HEK293 (cell line): ENCODE measurements at regions not wholly inside any gene's neighbourhood (a gene's known extent, or its start where the extent isn't known, plus 50 kb on each side); places are given as distances from the start of the nearest gene placed in this dataset.

ENCODE experiments used
- CTCF ChIA-PET: fragments of 350-600 bp; formaldehyde crosslinking; extraction: SDS; loops from one replicate; lab custom pipeline; 2021; ENCODE audit warnings: antibody characterized with exemption; lab: Yijun Ruan, JAX
- POLR2A ChIA-PET: fragments of 300-600 bp; formaldehyde crosslinking; extraction: SDS; loops from one replicate; lab custom pipeline; 2020; ENCODE audit warnings: antibody characterized with exemption, inconsistent platforms; lab: Yijun Ruan, JAX
- H3K27ac ChIP-seq: fragments of 200-500 bp; sonication (Bioruptor generic); 2 replicates; pipeline ENCODE4 v1.5.1; 2014; ENCODE audit warnings: low read depth, low read length, control low read depth, inconsistent platforms; ENCODE audit errors: extremely low read depth
- H3K36me3 ChIP-seq, 2 experiments: fragments of 200-500 bp in 1 of 2; sonication (Bioruptor generic) in 1 of 2; 1 replicate in 1 of 2; 2 replicates in 1 of 2; pipeline ENCODE4 v1.5.1; 2014 to 2017; ENCODE audit warnings: inconsistent platforms in 2 of 2, low read length in 2 of 2; ENCODE audit not compliant: control insufficient read depth in 2 of 2, insufficient read depth in 1 of 2
- H3K4me1 ChIP-seq: fragments of 200-500 bp; sonication (Bioruptor generic); 2 replicates; pipeline ENCODE4 v1.5.1; 2014; ENCODE audit warnings: mild to moderate bottlenecking, low read length, inconsistent platforms; ENCODE audit not compliant: control insufficient read depth, insufficient read depth
- H3K4me3 ChIP-seq: 2 replicates; pipeline ENCODE4 v1.5.1; 2011; ENCODE audit warnings: low read depth, mild to moderate bottlenecking, control low read depth, low read length, moderate library complexity
- H3K9me3 ChIP-seq: fragments of 200-500 bp; sonication (Bioruptor generic); 2 replicates; pipeline ENCODE4 v1.5.1; 2014; ENCODE audit warnings: low read depth, low read length, inconsistent platforms; ENCODE audit not compliant: control insufficient read depth, insufficient read depth
- HIC1 ChIP-seq: fragments of 450-650 bp; formaldehyde crosslinking; IDR thresholded peaks from 2 replicates; pipeline ENCODE4 v1.5.1; 2016; ENCODE audit warnings: missing biosample characterization, missing genetic modification characterization
- HOXD13 ChIP-seq: sonication (generic); formaldehyde crosslinking; IDR thresholded peaks from 2 replicates; pipeline ENCODE4 v1.8.0; 2022; ENCODE audit warnings: missing genetic modification reagents, borderline replicate concordance
- KLF1 ChIP-seq: fragments of 450-650 bp; formaldehyde crosslinking; IDR thresholded peaks from 2 replicates; pipeline ENCODE4 v1.5.1; 2016; ENCODE audit warnings: missing biosample characterization, missing genetic modification characterization
- KLF9 ChIP-seq: fragments of 450-650 bp; formaldehyde crosslinking; IDR thresholded peaks from 2 replicates; pipeline ENCODE4 v1.5.1; 2016; ENCODE audit warnings: missing biosample characterization, missing genetic modification characterization, low read depth
- MYNN ChIP-seq: fragments of 450-650 bp; formaldehyde crosslinking; IDR thresholded peaks from 2 replicates; pipeline ENCODE4 v1.5.1; 2016; ENCODE audit warnings: missing biosample characterization, missing genetic modification characterization, borderline replicate concordance
- ZBTB26 ChIP-seq: fragments of 450-650 bp; formaldehyde crosslinking; optimal IDR thresholded peaks from 2 replicates; pipeline ENCODE3; 2016; ENCODE audit warnings: missing biosample characterization, mild to moderate bottlenecking, missing genetic modification characterization
- ZEB2 ChIP-seq: fragments of 450-650 bp; formaldehyde crosslinking; IDR thresholded peaks from 2 replicates; pipeline ENCODE4 v1.5.1; 2016; ENCODE audit warnings: missing biosample characterization, missing genetic modification characterization
- ZFHX2 ChIP-seq: fragments of 450-650 bp; formaldehyde crosslinking; conservative IDR thresholded peaks from 2 replicates; pipeline ENCODE4 v1.5.1; 2016; ENCODE audit warnings: missing biosample characterization, missing genetic modification characterization
- ZNF16 ChIP-seq: fragments of 450-650 bp; formaldehyde crosslinking; IDR thresholded peaks from 2 replicates; pipeline ENCODE4 v1.5.1; 2016; ENCODE audit warnings: low read depth, missing biosample characterization, missing genetic modification characterization
- ZNF211 ChIP-seq: fragments of 450-650 bp; formaldehyde crosslinking; IDR thresholded peaks from 2 replicates; pipeline ENCODE4 v1.5.1; 2016; ENCODE audit warnings: low read depth, missing biosample characterization, missing genetic modification characterization
- ZNF214 ChIP-seq: fragments of 450-650 bp; formaldehyde crosslinking; IDR thresholded peaks from 2 replicates; pipeline ENCODE4 v1.5.1; 2017; ENCODE audit warnings: missing biosample characterization, mild to moderate bottlenecking, missing genetic modification characterization, borderline replicate concordance
- ZNF223 ChIP-seq: fragments of 450-650 bp; formaldehyde crosslinking; IDR thresholded peaks from 2 replicates; pipeline ENCODE4 v1.5.1; 2016; ENCODE audit warnings: missing biosample characterization, missing genetic modification characterization
- ZNF266 ChIP-seq: fragments of 450-650 bp; formaldehyde crosslinking; IDR thresholded peaks from 2 replicates; pipeline ENCODE4 v1.5.1; 2016; ENCODE audit warnings: missing biosample characterization, missing genetic modification characterization, low read depth
- ZNF274 ChIP-seq, 2 experiments: fragments of 200-500 bp in 1 of 2; fragments of 450-650 bp in 1 of 2; sonication (Bioruptor generic) in 1 of 2; formaldehyde crosslinking in 1 of 2; IDR thresholded peaks; 2 replicates each; pipeline versions ENCODE4 v1.5.1 to v1.6.1; 2014 to 2016; ENCODE audit warnings: borderline replicate concordance in 1 of 2, inconsistent platforms in 1 of 2, low read length in 1 of 2, missing biosample characterization in 1 of 2, missing genetic modification characterization in 1 of 2
- ZNF426 ChIP-seq: fragments of 450-650 bp; formaldehyde crosslinking; IDR thresholded peaks from 2 replicates; pipeline ENCODE4 v1.5.1; 2017; ENCODE audit warnings: missing biosample characterization, missing genetic modification characterization, mild to moderate bottlenecking, inconsistent platforms, moderate library complexity
- ZNF433 ChIP-seq: fragments of 450-650 bp; formaldehyde crosslinking; IDR thresholded peaks from 2 replicates; pipeline ENCODE4 v1.5.1; 2016; ENCODE audit warnings: missing biosample characterization, missing genetic modification characterization, low read depth
- ZNF521 ChIP-seq: fragments of 450-650 bp; formaldehyde crosslinking; IDR thresholded peaks from 2 replicates; pipeline ENCODE4 v1.5.1; 2017; ENCODE audit warnings: missing biosample characterization, mild to moderate bottlenecking, missing genetic modification characterization
- ZNF571 ChIP-seq: fragments of 450-650 bp; formaldehyde crosslinking; IDR thresholded peaks from 2 replicates; pipeline ENCODE4 v1.5.0; 2017; ENCODE audit warnings: missing biosample characterization, missing genetic modification characterization
- ZNF623 ChIP-seq: fragments of 450-650 bp; formaldehyde crosslinking; IDR thresholded peaks from 2 replicates; pipeline ENCODE4 v1.5.1; 2016; ENCODE audit warnings: missing biosample characterization, missing genetic modification characterization
- ZNF701 ChIP-seq: fragments of 450-650 bp; formaldehyde crosslinking; IDR thresholded peaks from 2 replicates; pipeline ENCODE4 v1.5.1; 2016; ENCODE audit warnings: missing biosample characterization, missing genetic modification characterization
- ZNF704 ChIP-seq: fragments of 450-650 bp; formaldehyde crosslinking; IDR thresholded peaks from 2 replicates; pipeline ENCODE4 v1.5.1; 2016; ENCODE audit warnings: missing biosample characterization, missing genetic modification characterization
- ZNF707 ChIP-seq: fragments of 450-650 bp; formaldehyde crosslinking; IDR thresholded peaks from 2 replicates; pipeline ENCODE4 v1.5.1; 2016; ENCODE audit warnings: missing biosample characterization, missing genetic modification characterization
- ZNF785 ChIP-seq: fragments of 450-650 bp; formaldehyde crosslinking; IDR thresholded peaks from 2 replicates; pipeline ENCODE4 v1.5.1; 2016; ENCODE audit warnings: missing biosample characterization, missing genetic modification characterization
- ZNF830 ChIP-seq: fragments of 450-650 bp; IDR thresholded peaks from 2 replicates; pipeline ENCODE4 v1.5.0; 2018; ENCODE audit warnings: missing biosample characterization, missing genetic modification characterization, low read depth, mild to moderate bottlenecking, moderate library complexity
- ZSCAN30 ChIP-seq: fragments of 450-650 bp; IDR thresholded peaks from 2 replicates; pipeline ENCODE4 v1.5.1; 2018; ENCODE audit warnings: missing biosample characterization, mild to moderate bottlenecking, missing genetic modification characterization, moderate library complexity

GRCh38 chr6:88268508-88268907, 102.4 kb upstream of the CNR1 start (continued):
- TF ChIP-seq HIC1 (tag by site-specific recombination) = no peak
- TF ChIP-seq ZNF266 = no peak
- no peak for TF ChIP-seq ZNF214 (tag by site-specific recombination)
- no peak for TF ChIP-seq ZNF223 (tag by site-specific recombination)
- no peak for TF ChIP-seq ZBTB26 (tag by site-specific recombination)
- TF ChIP-seq ZNF701 = no peak
- no peak for TF ChIP-seq ZNF274 (IDR thresholded peaks at IDR 0.05; ENCODE audit: low read length)
- no peak for TF ChIP-seq ZNF274 (tag by site-specific recombination; IDR thresholded peaks at IDR 0.05; ENCODE audit: borderline replicate concordance)
- TF ChIP-seq ZNF521 = no peak
- no peak for TF ChIP-seq ZNF426 (tag by site-specific recombination)
- no peak for TF ChIP-seq ZSCAN30 (tag by site-specific recombination)
- TF ChIP-seq, all 188 proteins: peak for 0

GRCh38 chr6:88266126-88266525, 100.0 kb upstream of the CNR1 start:
- Histone ChIP-seq H3K4me1 (no peaks in the 10 kb centered on the region), H3K9me3 (no peaks in the 10 kb centered on the region), H3K27ac (no peak overlapping the region), H3K4me3 (no peak overlapping the region), H3K36me3 (no peaks in the 10 kb centered on the region)
- POLR2A ChIA-PET = no interaction called here
- CTCF ChIA-PET = interaction anchor here (0.6 kb wide), 1 partner anchor 680 kb away, joined by 3 read pairs; no protein-coding TSS in a partner anchor
- TF ChIP-seq ZFHX2 (tag by site-specific recombination) (no peak), ZEB2 (tag by site-specific recombination) (no peak), ZNF785 (tag by site-specific recombination) (no peak), ZNF571 (tag by site-specific recombination) (no peak), ZNF707 (tag by site-specific recombination) (no peak), ZNF211 (tag by site-specific recombination) (no peak), HOXD13 (no peak), KLF9 (no peak), ZNF433 (tag by site-specific recombination) (no peak), ZNF704 (tag by site-specific recombination) (no peak), ZNF623 (no peak), HIC1 (tag by site-specific recombination) (no peak), ZNF830 (tag by site-specific recombination) (no peak), ZNF16 (no peak), MYNN (no peak), KLF1 (no peak)
